PC-9 (cell line): ENCODE measurements at regions not wholly inside any gene's neighbourhood (a gene's known extent, or its start where the extent isn't known, plus 50 kb on each side); places are given as distances from the start of the nearest gene placed in this dataset.

Source experiments
- EZH2 ChIP-seq: fragments of 200-600 bp; sonication (generic); IDR thresholded peaks from 2 replicates; pipeline ENCODE4 v1.8.0; 2017; ENCODE audit warnings: antibody characterized with exemption, low read depth
- TF ChIP-seq, protein P1 (sequence below): fragments of 200-600 bp; sonication (generic); conservative IDR thresholded peaks from 2 replicates; pipeline ENCODE4 v1.6.1; 2017; ENCODE audit warnings: mixed run types, antibody characterized with exemption, mild to moderate bottlenecking, moderate library complexity

DNA sequence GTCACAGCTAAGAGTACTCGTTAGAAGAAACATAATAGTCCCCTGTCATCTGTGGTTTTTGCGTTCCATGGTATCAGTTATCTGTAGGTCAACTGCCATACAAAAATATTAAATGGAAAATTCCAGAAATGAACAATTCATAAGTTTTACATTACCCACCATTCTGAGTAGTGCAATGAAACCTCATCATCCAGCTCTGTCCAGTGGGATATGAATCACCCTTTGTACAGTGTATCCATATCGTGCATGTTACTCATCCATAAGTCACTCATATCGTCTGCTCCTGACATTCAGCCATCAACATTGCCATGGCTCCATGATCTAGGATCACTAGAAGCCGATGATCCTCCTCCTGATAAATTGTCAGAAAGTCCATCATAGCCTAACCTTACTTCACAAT lies 174.9 kb upstream of the C11orf87 start:
- TF ChIP-seq, protein P1, sequence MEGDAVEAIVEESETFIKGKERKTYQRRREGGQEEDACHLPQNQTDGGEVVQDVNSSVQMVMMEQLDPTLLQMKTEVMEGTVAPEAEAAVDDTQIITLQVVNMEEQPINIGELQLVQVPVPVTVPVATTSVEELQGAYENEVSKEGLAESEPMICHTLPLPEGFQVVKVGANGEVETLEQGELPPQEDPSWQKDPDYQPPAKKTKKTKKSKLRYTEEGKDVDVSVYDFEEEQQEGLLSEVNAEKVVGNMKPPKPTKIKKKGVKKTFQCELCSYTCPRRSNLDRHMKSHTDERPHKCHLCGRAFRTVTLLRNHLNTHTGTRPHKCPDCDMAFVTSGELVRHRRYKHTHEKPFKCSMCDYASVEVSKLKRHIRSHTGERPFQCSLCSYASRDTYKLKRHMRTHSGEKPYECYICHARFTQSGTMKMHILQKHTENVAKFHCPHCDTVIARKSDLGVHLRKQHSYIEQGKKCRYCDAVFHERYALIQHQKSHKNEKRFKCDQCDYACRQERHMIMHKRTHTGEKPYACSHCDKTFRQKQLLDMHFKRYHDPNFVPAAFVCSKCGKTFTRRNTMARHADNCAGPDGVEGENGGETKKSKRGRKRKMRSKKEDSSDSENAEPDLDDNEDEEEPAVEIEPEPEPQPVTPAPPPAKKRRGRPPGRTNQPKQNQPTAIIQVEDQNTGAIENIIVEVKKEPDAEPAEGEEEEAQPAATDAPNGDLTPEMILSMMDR = no peak
- TF ChIP-seq EZH2 = no peak
